Esophagus squamous epithelium (tissue), 5 donors: ENCODE measurements at regions not wholly inside any gene's neighbourhood (a gene's known extent, or its start where the extent isn't known, plus 50 kb on each side); places are given as distances from the start of the nearest gene placed in this dataset.

ENCODE experiments used
- DNase-seq: peaks from one replicate; lab custom pipeline; 2025; lab: John Stamatoyannopoulos, UW
- H3K27ac ChIP-seq, 4 donors: fragments of 200-600 bp; sonication (generic); one replicate each; pipeline ENCODE4 v1.5.1; 2016 to 2019; ENCODE audit warnings: mild to moderate bottlenecking in 1 of 4
- H3K27me3 ChIP-seq, 4 donors: fragments of 200-600 bp; sonication (generic); 1 replicate in 3 of 4; 2 replicates in 1 of 4; pipeline versions ENCODE4 v1.5.1 to v1.6.0; 2017 to 2021; ENCODE audit warnings: antibody characterized with exemption in 1 of 4
- H3K36me3 ChIP-seq, 3 donors: fragments of 200-600 bp; sonication (generic); one replicate each; pipeline ENCODE4 v1.5.1; 2016 to 2019
- H3K4me1 ChIP-seq, 3 donors: fragments of 200-600 bp; sonication (generic); one replicate each; pipeline ENCODE4 v1.5.1; 2017 to 2019
- H3K4me3 ChIP-seq, 4 donors: fragments of 200-600 bp; sonication (generic); 1 replicate in 3 of 4; 2 replicates in 1 of 4; pipeline ENCODE4 v1.5.1; 2016 to 2019; ENCODE audit warnings: mild to moderate bottlenecking in 2 of 4, moderate library complexity in 1 of 4
- H3K9me3 ChIP-seq, 3 donors: fragments of 200-600 bp; sonication (generic); one replicate each; pipeline ENCODE4 v1.5.1; 2016 to 2019
- CTCF ChIP-seq, 6 experiments: fragments of 450-650 bp in 4 of 6; fragments of 200-600 bp in 2 of 6; sonication (generic) in 2 of 6; IDR thresholded peaks; one replicate each; pipeline ENCODE4 v1.5.1; 2016 to 2019; ENCODE audit warnings: antibody characterized with exemption in 6 of 6, mild to moderate bottlenecking in 4 of 6, moderate library complexity in 4 of 6
- POLR2A ChIP-seq, 4 donors: fragments of 450-650 bp; IDR thresholded peaks; one replicate each; pipeline ENCODE4 v1.6.1; 2017; ENCODE audit warnings: antibody characterized with exemption in 4 of 4, mild to moderate bottlenecking in 4 of 4, moderate library complexity in 3 of 4
- WGBS, 2 donors: methylation state at CpG; one replicate each; pipeline ENCODE4 v1.1.5; 2018; 5-methylcytosine and 5-hydroxymethylcytosine counted together
- intact Hi-C: fragments of 100-400 bp; cut with DNase I; formaldehyde crosslinking; loops from one replicate; pipeline ENCODE4 v1.15.0; 2022
- donor health status: DM: yes; HTN: yes; CAD: no.

GRCh38 chr13:111912991-111913760 is 153.8 kb upstream of the SOX1 start:
- intact Hi-C loops: no loop called here
- Histone ChIP-seq H3K27ac (no peak overlapping the region), H3K4me3 (no peak overlapping the region), H3K4me1 (no peaks in the 10 kb centered on the region), H3K27me3 (peaks cover 0 to 5% (median 0%) of the 10 kb centered on the region in 4 donors), H3K36me3 (no peaks in the 10 kb centered on the region), H3K9me3 (no peaks in the 10 kb centered on the region)
- no peak for DNase-seq
- no peak for TF ChIP-seq CTCF (IDR thresholded peaks at IDR 0.05)
- no peak for TF ChIP-seq POLR2A (IDR thresholded peaks at IDR 0.05)
- WGBS, 2 donors: 69 to 82% methylated on average over 18 to 24 of the region's 25 CpGs

GRCh38 chr13:111913761-111914140 is 153.2 kb upstream of the SOX1 start:
- no peak for TF ChIP-seq CTCF (IDR thresholded peaks at IDR 0.05)
- TF ChIP-seq POLR2A (IDR thresholded peaks at IDR 0.05): no peak
- Histone ChIP-seq H3K27ac (no peak overlapping the region), H3K4me1 (no peaks in the 10 kb centered on the region), H3K27me3 (peaks cover 0 to 5% (median 0%) of the 10 kb centered on the region in 4 donors), H3K4me3 (no peak overlapping the region), H3K9me3 (no peaks in the 10 kb centered on the region), H3K36me3 (no peaks in the 10 kb centered on the region)
- 49 to 51% methylated on average over 4 to 9 of the region's 9 CpGs for WGBS, 2 donors
- DNase-seq: no peak
- intact Hi-C loops: no loop called here

GRCh38 chr13:111914241-111915103 is 152.5 kb upstream of the SOX1 start:
- intact Hi-C loops: no loop called here
- Histone ChIP-seq H3K4me3 (no peak overlapping the region), H3K36me3 (no peaks in the 10 kb centered on the region), H3K27me3 (peaks cover 0 to 5% (median 0%) of the 10 kb centered on the region in 4 donors), H3K9me3 (no peaks in the 10 kb centered on the region), H3K27ac (no peak overlapping the region), H3K4me1 (no peaks in the 10 kb centered on the region)
- TF ChIP-seq CTCF (IDR thresholded peaks at IDR 0.05): no peak
- TF ChIP-seq POLR2A (IDR thresholded peaks at IDR 0.05): no peak
- WGBS, 2 donors: 79 to 82% methylated on average over 6 to 12 of the region's 13 CpGs
- DNase-seq: no peak

- DNase-seq: no peak
These were observed 151.8 kb upstream of the SOX1 start for GRCh38 chr13:111915104-111915551.

More at GRCh38 chr13:111915104-111915551, 151.8 kb upstream of the SOX1 start:
- intact Hi-C loops: no loop called here
- Histone ChIP-seq H3K27me3 (peaks cover 0 to 9% (median 0%) of the 10 kb centered on the region in 4 donors), H3K9me3 (no peaks in the 10 kb centered on the region), H3K4me3 (no peak overlapping the region), H3K36me3 (no peaks in the 10 kb centered on the region), H3K27ac (no peak overlapping the region), H3K4me1 (no peaks in the 10 kb centered on the region)
- TF ChIP-seq POLR2A (IDR thresholded peaks at IDR 0.05): no peak
- TF ChIP-seq CTCF (IDR thresholded peaks at IDR 0.05): no peak
- whole genome bisulfite sequencing, 2 donors: 77 to 84% methylated on average over 4 to 11 of the region's 12 CpGs
